Gastroesophageal sphincter (tissue), 4 donors: ENCODE measurements at regions not wholly inside any gene's neighbourhood (a gene's known extent, or its start where the extent isn't known, plus 50 kb on each side); places are given as distances from the start of the nearest gene placed in this dataset.

Experiments used
- ATAC-seq: fragments of 150-250 bp; one replicate; pipeline ENCODE4 v1.9.1; 2016; ENCODE audit warnings: mild to moderate bottlenecking, moderate library complexity
- H3K27ac ChIP-seq, 4 donors: fragments of 200-600 bp; sonication (generic) in 3 of 4; 1 replicate in 3 of 4; 2 replicates in 1 of 4; pipeline ENCODE4 v1.5.1; 2016 to 2019
- H3K27me3 ChIP-seq: fragments of 200-600 bp; sonication (generic); one replicate; pipeline ENCODE4 v1.5.1; 2019
- H3K36me3 ChIP-seq, 2 donors: fragments of 200-600 bp; sonication (generic); one replicate each; pipeline ENCODE4 v1.5.1; 2019; ENCODE audit warnings: control low read depth in 1 of 2
- H3K4me1 ChIP-seq, 3 donors: fragments of 200-600 bp; sonication (generic); 1 replicate in 2 of 3; 2 replicates in 1 of 3; pipeline ENCODE4 v1.5.1; 2016 to 2019; ENCODE audit warnings: control low read depth in 2 of 3
- H3K4me3 ChIP-seq, 2 donors: fragments of 200-600 bp; sonication (generic); one replicate each; pipeline ENCODE4 v1.5.1; 2019; ENCODE audit warnings: mild to moderate bottlenecking in 1 of 2, moderate library complexity in 1 of 2
- H3K9me3 ChIP-seq, 3 donors: fragments of 200-600 bp; sonication (generic); one replicate each; pipeline ENCODE4 v1.5.1; 2017 to 2019; ENCODE audit warnings: control low read depth in 2 of 3
- CTCF ChIP-seq, 4 experiments: fragments of 200-600 bp in 2 of 4; fragments of 450-650 bp in 2 of 4; sonication (generic) in 1 of 4; IDR thresholded peaks; one replicate each; pipeline ENCODE4 v1.5.1; 2017 to 2019; ENCODE audit warnings: antibody characterized with exemption in 4 of 4, mild to moderate bottlenecking in 2 of 4, moderate library complexity in 2 of 4
- EP300 ChIP-seq: sonication (generic); formaldehyde crosslinking; IDR thresholded peaks from one replicate; pipeline ENCODE4 v1.6.1; 2017; ENCODE audit warnings: antibody characterized with exemption, mild to moderate bottlenecking
- POLR2A ChIP-seq, 2 donors: fragments of 450-650 bp; IDR thresholded peaks; one replicate each; pipeline ENCODE4 v1.6.1; 2017; ENCODE audit warnings: antibody characterized with exemption in 2 of 2, mild to moderate bottlenecking in 2 of 2, moderate library complexity in 1 of 2
- POLR2AphosphoS5 ChIP-seq: sonication (generic); formaldehyde crosslinking; IDR thresholded peaks from one replicate; pipeline ENCODE4 v1.6.1; 2017; ENCODE audit warnings: antibody characterized with exemption
- WGBS, 2 donors: methylation state at CpG; one replicate each; pipeline ENCODE4 v1.1.5; 2018; ENCODE audit warnings: low coverage in 1 of 2; 5-methylcytosine and 5-hydroxymethylcytosine counted together

GRCh38 chr3:16816048-16816780 lies 68.5 kb upstream of the PLCL2 start:
- 62 to 78% methylated on average over 3 to 4 of the region's 4 CpGs for WGBS, 2 donors
- no peak for TF ChIP-seq EP300
- H3K36me3 ChIP-seq = no peaks in the 10 kb centered on the region
- H3K9me3 ChIP-seq = peaks cover 0 to 8% (median 0%) of the 10 kb centered on the region in 3 donors
- H3K27me3 ChIP-seq = no peaks in the 10 kb centered on the region
- no peaks in the 10 kb centered on the region for H3K4me1 ChIP-seq
- H3K27ac ChIP-seq = no peak overlapping the region
- no peak for ATAC-seq
- no peak overlapping the region for H3K4me3 ChIP-seq

- no peak overlapping the region for H3K4me3 ChIP-seq
- no peaks in the 10 kb centered on the region for H3K36me3 ChIP-seq
- ATAC-seq = no peak
- 61 to 69% methylated on average over 2 of the region's 2 CpGs for WGBS, 2 donors
- no peaks in the 10 kb centered on the region for H3K4me1 ChIP-seq
- TF ChIP-seq CTCF (IDR thresholded peaks at IDR 0.05) (no peak), POLR2AphosphoS5 (no peak), POLR2A (IDR thresholded peaks at IDR 0.05) (no peak), EP300 (no peak)
- H3K27ac ChIP-seq = no peak overlapping the region
- peaks cover 0 to 8% (median 0%) of the 10 kb centered on the region in 3 donors for H3K9me3 ChIP-seq
- no peaks in the 10 kb centered on the region for H3K27me3 ChIP-seq
Measured at GRCh38 chr3:16817197-16817596, 67.6 kb upstream of the PLCL2 start.

- ATAC-seq = no peak
- Histone ChIP-seq H3K4me1 (no peaks in the 10 kb centered on the region), H3K27me3 (no peaks in the 10 kb centered on the region), H3K4me3 (no peak overlapping the region), H3K9me3 (peaks cover 0 to 8% (median 0%) of the 10 kb centered on the region in 3 donors), H3K36me3 (no peaks in the 10 kb centered on the region), H3K27ac (no peak overlapping the region)
- TF ChIP-seq POLR2A (IDR thresholded peaks at IDR 0.05) (no peak), POLR2AphosphoS5 (no peak), EP300 (no peak), CTCF (IDR thresholded peaks at IDR 0.05) (no peak)
- WGBS, 2 donors = 72 to 82% methylated on average over 3 to 4 of the region's 4 CpGs
Measured at GRCh38 chr3:16818194-16818593, 66.6 kb upstream of the PLCL2 start.

- TF ChIP-seq CTCF (IDR thresholded peaks at IDR 0.05) (no peak), POLR2A (IDR thresholded peaks at IDR 0.05) (no peak), POLR2AphosphoS5 (no peak), EP300 (no peak)
- WGBS, 2 donors = 85 to 100% methylated on average over 1 of the region's 1 CpG
- H3K4me3 ChIP-seq = no peak overlapping the region
- no peak for ATAC-seq
- H3K9me3 ChIP-seq = peaks cover 0 to 8% (median 0%) of the 10 kb centered on the region in 3 donors
- H3K27me3 ChIP-seq = no peaks in the 10 kb centered on the region
- no peaks in the 10 kb centered on the region for H3K4me1 ChIP-seq
- no peaks in the 10 kb centered on the region for H3K36me3 ChIP-seq
- H3K27ac ChIP-seq = no peak overlapping the region
Measured at GRCh38 chr3:16818945-16819344, 65.8 kb upstream of the PLCL2 start.

GRCh38 chr3:16820485-16820884 lies 64.3 kb upstream of the PLCL2 start:
- no peak overlapping the region for H3K27ac ChIP-seq
- no peaks in the 10 kb centered on the region for H3K4me1 ChIP-seq
- TF ChIP-seq CTCF (IDR thresholded peaks at IDR 0.05) = no peak
- no peak for TF ChIP-seq POLR2AphosphoS5
- no peak for TF ChIP-seq POLR2A (IDR thresholded peaks at IDR 0.05)
- TF ChIP-seq EP300 = no peak

More at GRCh38 chr3:16820485-16820884, 64.3 kb upstream of the PLCL2 start:
- Histone ChIP-seq H3K27me3 (no peaks in the 10 kb centered on the region), H3K36me3 (no peaks in the 10 kb centered on the region), H3K4me3 (no peak overlapping the region), H3K9me3 (peaks cover 0 to 8% (median 0%) of the 10 kb centered on the region in 3 donors)
- ATAC-seq = no peak
